IgD-negative memory B cell (primary cell): ENCODE measurements at regions not wholly inside any gene's neighbourhood (a gene's known extent, or its start where the extent isn't known, plus 50 kb on each side); places are given as distances from the start of the nearest gene placed in this dataset.
"Not testable (repeated sequence)": the region's sequence is repeated elsewhere in the genome, so short reads cannot be mapped to it uniquely, and the experiment has no call there.

Experiments
- H3K27ac Mint-ChIP-seq, 3 donors: one replicate each; pipeline ENCODE4 v1.8.0; 2020 to 2022; ENCODE audit warnings: mild to moderate bottlenecking in 3 of 3, mixed read lengths in 3 of 3, moderate library complexity in 1 of 3
- H3K27me3 Mint-ChIP-seq: one replicate; pipeline ENCODE4 v1.8.0; 2021; ENCODE audit warnings: mixed read lengths
- H3K36me3 Mint-ChIP-seq: one replicate; pipeline ENCODE4 v1.8.0; 2020; ENCODE audit warnings: mild to moderate bottlenecking, mixed read lengths
- H3K4me1 Mint-ChIP-seq, 3 donors: one replicate each; pipeline ENCODE4 v1.8.0; 2020 to 2022; ENCODE audit warnings: mixed read lengths in 3 of 3, mild to moderate bottlenecking in 1 of 3
- H3K4me3 Mint-ChIP-seq, 4 donors: one replicate each; pipeline ENCODE4 v1.8.0; 2020 to 2022; ENCODE audit warnings: mild to moderate bottlenecking in 4 of 4, mixed read lengths in 4 of 4, moderate library complexity in 3 of 4
- H3K9me3 Mint-ChIP-seq, 3 donors: one replicate each; pipeline ENCODE4 v1.8.0; 2020 to 2021; ENCODE audit warnings: mixed read lengths in 3 of 3, mild to moderate bottlenecking in 1 of 3

- Mint-ChIP-seq H3K4me1 (no peaks in the 10 kb centered on the region), H3K4me3 (no peak overlapping the region), H3K27me3 (peaks cover 2% of the 10 kb centered on the region), H3K9me3 (no peaks in the 10 kb centered on the region), H3K27ac (no peak overlapping the region), H3K36me3 (no peaks in the 10 kb centered on the region)
These were observed 473.6 kb downstream of the DMAC1 start for GRCh38 chr9:7325995-7326394.

- no peaks in the 10 kb centered on the region for H3K36me3 Mint-ChIP-seq
- H3K4me1 Mint-ChIP-seq, result no peaks in the 10 kb centered on the region
- H3K27ac Mint-ChIP-seq, result no peak overlapping the region
- no peaks in the 10 kb centered on the region for H3K9me3 Mint-ChIP-seq
- H3K27me3 Mint-ChIP-seq, result peaks cover 4% of the 10 kb centered on the region
- H3K4me3 Mint-ChIP-seq, result no peak overlapping the region
These were observed 475.4 kb downstream of the DMAC1 start for GRCh38 chr9:7324152-7324598.

GRCh38 chr9:7320841-7321240 lies 478.7 kb downstream of the DMAC1 start:
- H3K27ac Mint-ChIP-seq, result no peak overlapping the region
- H3K4me3 Mint-ChIP-seq, result no peak overlapping the region
- H3K4me1 Mint-ChIP-seq, result no peaks in the 10 kb centered on the region
- H3K9me3 Mint-ChIP-seq, result no peaks in the 10 kb centered on the region
- no peaks in the 10 kb centered on the region for H3K36me3 Mint-ChIP-seq
- peaks cover 8% of the 10 kb centered on the region for H3K27me3 Mint-ChIP-seq

- Mint-ChIP-seq H3K27me3 (peaks cover 8% of the 10 kb centered on the region), H3K4me1 (no peaks in the 10 kb centered on the region), H3K9me3 (peaks cover 0 to 4% (median 0%) of the 10 kb centered on the region in 3 donors), H3K36me3 (no peaks in the 10 kb centered on the region), H3K4me3 (no peak overlapping the region), H3K27ac (no peak overlapping the region)
These were observed 479.4 kb downstream of the DMAC1 start for GRCh38 chr9:7320139-7320538.

- no peak overlapping the region for H3K27ac Mint-ChIP-seq
- H3K9me3 Mint-ChIP-seq, result peaks cover 0 to 4% (median under 1%) of the 10 kb centered on the region in 3 donors
- H3K4me1 Mint-ChIP-seq, result no peaks in the 10 kb centered on the region
- no peak overlapping the region for H3K4me3 Mint-ChIP-seq
- no peaks in the 10 kb centered on the region for H3K36me3 Mint-ChIP-seq
- H3K27me3 Mint-ChIP-seq, result peaks cover 8% of the 10 kb centered on the region
These were observed 480.7 kb downstream of the DMAC1 start for GRCh38 chr9:7318920-7319319.

GRCh38 chr9:7316967-7317366 lies 482.6 kb downstream of the DMAC1 start:
- Mint-ChIP-seq H3K27me3 (peaks cover 8% of the 10 kb centered on the region), H3K4me1 (no peaks in the 10 kb centered on the region), H3K36me3 (no peaks in the 10 kb centered on the region), H3K27ac (no peak overlapping the region), H3K4me3 (no peak overlapping the region), H3K9me3 (peaks cover 0 to 15% (median 15%) of the 10 kb centered on the region in 3 donors)

GRCh38 chr9:7316166-7316795 lies 483.3 kb downstream of the DMAC1 start:
- Mint-ChIP-seq H3K9me3 (peaks cover 0 to 15% (median 15%) of the 10 kb centered on the region in 3 donors), H3K4me3 (no peak overlapping the region), H3K36me3 (no peaks in the 10 kb centered on the region), H3K27ac (no peak overlapping the region), H3K27me3 (peaks cover 8% of the 10 kb centered on the region), H3K4me1 (no peaks in the 10 kb centered on the region)

GRCh38 chr9:7315746-7316145 lies 483.8 kb downstream of the DMAC1 start:
- Mint-ChIP-seq H3K9me3 (peaks cover 2 to 17% (median 15%) of the 10 kb centered on the region in 3 donors), H3K4me1 (no peaks in the 10 kb centered on the region), H3K27ac (no peak overlapping the region), H3K27me3 (peaks cover 8% of the 10 kb centered on the region), H3K4me3 (no peak overlapping the region), H3K36me3 (no peaks in the 10 kb centered on the region)

GRCh38 chr9:7315116-7315515 lies 484.5 kb downstream of the DMAC1 start:
- Mint-ChIP-seq H3K9me3 (peaks cover 4 to 23% (median 17%) of the 10 kb centered on the region in 3 donors), H3K4me3 (peak overlapping the region in 1 of 4 donors; percentile 10), H3K4me1 (no peaks in the 10 kb centered on the region), H3K27me3 (peaks cover 8% of the 10 kb centered on the region), H3K27ac (no peak overlapping the region), H3K36me3 (no peaks in the 10 kb centered on the region)

- Mint-ChIP-seq H3K9me3 (peaks cover 7 to 33% (median 32%) of the 10 kb centered on the region in 3 donors), H3K27ac (no peak overlapping the region), H3K4me3 (no peak overlapping the region), H3K36me3 (no peaks in the 10 kb centered on the region), H3K27me3 (peaks cover 1% of the 10 kb centered on the region), H3K4me1 (no peaks in the 10 kb centered on the region)
These were observed 486.2 kb downstream of the DMAC1 start for GRCh38 chr9:7313389-7313788.

- H3K4me3 Mint-ChIP-seq, H3K4me1 Mint-ChIP-seq, H3K36me3 Mint-ChIP-seq, H3K27ac Mint-ChIP-seq: not testable (repeated sequence)
- Mint-ChIP-seq H3K9me3 (peaks cover 14 to 41% (median 37%) of the 10 kb centered on the region in 3 donors), H3K27me3 (peaks cover 11% of the 10 kb centered on the region)
These were observed 490.5 kb downstream of the DMAC1 start for GRCh38 chr9:7309051-7309450.

GRCh38 chr9:7305677-7306076 lies 493.9 kb downstream of the DMAC1 start:
- peaks cover 13% of the 10 kb centered on the region for H3K27me3 Mint-ChIP-seq
- H3K27ac Mint-ChIP-seq, result no peak overlapping the region
- H3K4me1 Mint-ChIP-seq, result peaks cover 0 to 2% (median 0%) of the 10 kb centered on the region in 3 donors
- no peak overlapping the region for H3K4me3 Mint-ChIP-seq
- H3K36me3 Mint-ChIP-seq, result no peaks in the 10 kb centered on the region
- H3K9me3 Mint-ChIP-seq, result peaks cover 14 to 26% (median 23%) of the 10 kb centered on the region in 3 donors

GRCh38 chr9:7304627-7304995 lies 495.0 kb downstream of the DMAC1 start:
- H3K9me3 Mint-ChIP-seq, result peaks cover 10 to 19% (median 13%) of the 10 kb centered on the region in 3 donors
- peaks cover 0 to 2% (median 0%) of the 10 kb centered on the region in 3 donors for H3K4me1 Mint-ChIP-seq
- H3K36me3 Mint-ChIP-seq, result no peaks in the 10 kb centered on the region
- H3K4me3 Mint-ChIP-seq, result no peak overlapping the region
- H3K27me3 Mint-ChIP-seq, result peaks cover 13% of the 10 kb centered on the region
- no peak overlapping the region for H3K27ac Mint-ChIP-seq

GRCh38 chr9:7303907-7304626 lies 495.5 kb downstream of the DMAC1 start:
- no peaks in the 10 kb centered on the region for H3K36me3 Mint-ChIP-seq
- peaks cover 8 to 15% (median 10%) of the 10 kb centered on the region in 3 donors for H3K9me3 Mint-ChIP-seq
- peaks cover 0 to 2% (median 0%) of the 10 kb centered on the region in 3 donors for H3K4me1 Mint-ChIP-seq
- H3K27me3 Mint-ChIP-seq, result peaks cover 13% of the 10 kb centered on the region
- no peak overlapping the region for H3K27ac Mint-ChIP-seq
- H3K4me3 Mint-ChIP-seq, result no peak overlapping the region

- Mint-ChIP-seq H3K9me3 (peaks cover 0 to 3% (median 2%) of the 10 kb centered on the region in 3 donors), H3K4me1 (peaks cover 5 to 7% (median 6%) of the 10 kb centered on the region in 3 donors), H3K36me3 (no peaks in the 10 kb centered on the region), H3K27ac (no peak overlapping the region), H3K4me3 (no peak overlapping the region), H3K27me3 (peaks cover 7% of the 10 kb centered on the region)
These were observed 499.1 kb downstream of the DMAC1 start for GRCh38 chr9:7300484-7300883.

GRCh38 chr9:7298123-7298522 lies 501.5 kb downstream of the DMAC1 start:
- Mint-ChIP-seq H3K4me1 (peaks cover 5 to 7% (median 6%) of the 10 kb centered on the region in 3 donors), H3K9me3 (peaks cover 0 to 4% (median 2%) of the 10 kb centered on the region in 3 donors), H3K27ac (no peak overlapping the region), H3K36me3 (no peaks in the 10 kb centered on the region), H3K27me3 (peaks cover 6% of the 10 kb centered on the region), H3K4me3 (no peak overlapping the region)
